Keratinocyte (primary cell): ENCODE measurements at regions not wholly inside any gene's neighbourhood (a gene's known extent, or its start where the extent isn't known, plus 50 kb on each side); places are given as distances from the start of the nearest gene placed in this dataset.

Experiments used
- DNase-seq: peaks from one replicate; pipeline ENCODE4 v3.0.0-alpha.2; 2011; ENCODE audit warnings: low read depth, missing footprints, low spot score
- FAIRE-seq: peaks from 2 replicates; lab custom pipeline; 2011; peaks lifted over from hg19 to GRCh38; lab: Jason Lieb, UNC
- H2AFZ ChIP-seq: 2 replicates; pipeline ENCODE4 v1.6.0; 2012; ENCODE audit warnings: low read length, control low read depth, inconsistent platforms; ENCODE audit not compliant: control insufficient read depth
- H3K27ac ChIP-seq: 2 replicates; pipeline ENCODE4 v1.5.1; 2011; ENCODE audit warnings: low read length; ENCODE audit not compliant: control insufficient read depth, insufficient read depth
- H3K27me3 ChIP-seq: 3 replicates; pipeline ENCODE4 v1.6.0; 2011; ENCODE audit warnings: low read length; ENCODE audit not compliant: control insufficient read depth, insufficient read depth; ENCODE audit errors: extremely low read depth
- H3K36me3 ChIP-seq, 2 experiments: 2 replicates in 1 of 2; 3 replicates in 1 of 2; pipeline ENCODE4 v1.5.1; 2011; ENCODE audit warnings: low read length in 2 of 2, mild to moderate bottlenecking in 1 of 2; ENCODE audit not compliant: control insufficient read depth in 2 of 2, insufficient read depth in 2 of 2; ENCODE audit errors: extremely low read depth in 1 of 2
- H3K4me1 ChIP-seq: 3 replicates; pipeline ENCODE4 v1.5.1; 2011; ENCODE audit warnings: low read length; ENCODE audit not compliant: control insufficient read depth, insufficient read depth; ENCODE audit errors: extremely low read depth
- H3K4me2 ChIP-seq: 3 replicates; pipeline ENCODE4 v1.6.0; 2011; ENCODE audit warnings: low read depth, low read length; ENCODE audit not compliant: control insufficient read depth, insufficient read depth; ENCODE audit errors: extremely low read depth
- H3K4me3 ChIP-seq, 3 experiments: fragments of 200-600 bp in 1 of 3; sonication (generic) in 1 of 3; 2 replicates in 2 of 3; 3 replicates in 1 of 3; pipeline ENCODE4 v1.5.1; 2011 to 2016; ENCODE audit warnings: low read length in 3 of 3, mild to moderate bottlenecking in 3 of 3, control low read depth in 2 of 3, inconsistent platforms in 1 of 3, low read depth in 1 of 3, mixed read lengths in 1 of 3, mixed run types in 1 of 3, moderate library complexity in 1 of 3; ENCODE audit not compliant: control insufficient read depth in 2 of 3, insufficient read depth in 2 of 3; ENCODE audit errors: extremely low read depth in 1 of 3
- H3K79me2 ChIP-seq: 2 replicates; pipeline ENCODE4 v1.6.0; 2012; ENCODE audit warnings: low read length; ENCODE audit not compliant: control insufficient read depth, insufficient read depth
- H3K9ac ChIP-seq: 3 replicates; pipeline ENCODE4 v1.6.0; 2011; ENCODE audit warnings: low read length; ENCODE audit not compliant: control insufficient read depth, insufficient read depth; ENCODE audit errors: extremely low read depth
- H3K9me1 ChIP-seq: 3 replicates; pipeline ENCODE4 v1.6.0; 2011; ENCODE audit warnings: low read length; ENCODE audit not compliant: control insufficient read depth, insufficient read depth; ENCODE audit errors: extremely low read depth
- H3K9me3 ChIP-seq: 2 replicates; pipeline ENCODE4 v1.5.1; 2012; ENCODE audit warnings: low read depth, low read length; ENCODE audit not compliant: control insufficient read depth
- H4K20me1 ChIP-seq: 3 replicates; pipeline ENCODE4 v1.6.0; 2011; ENCODE audit warnings: low read length; ENCODE audit not compliant: control insufficient read depth, insufficient read depth; ENCODE audit errors: extremely low read depth
- CTCF ChIP-seq, 3 experiments: IDR thresholded peaks in 1 of 3; conservative IDR thresholded peaks in 1 of 3; optimal IDR thresholded peaks in 1 of 3; 2 replicates in 2 of 3; 3 replicates in 1 of 3; pipeline versions ENCODE3 to v1.5.1; 2011; ENCODE audit warnings: low read length in 3 of 3, mild to moderate bottlenecking in 3 of 3, moderate library complexity in 2 of 3, control low read depth in 1 of 3, inconsistent platforms in 1 of 3; ENCODE audit not compliant: insufficient read depth in 2 of 3; ENCODE audit errors: extremely low read depth in 1 of 3
- EZH2 ChIP-seq: IDR thresholded peaks from one replicate; pipeline ENCODE4 v1.6.1; 2012; ENCODE audit warnings: inconsistent platforms, mild to moderate bottlenecking, low read length, moderate library complexity
- dilution Hi-C: fragments of 300-500 bp; cut with MboI; formaldehyde crosslinking; loops from one replicate; pipeline ENCODE4 v1.7.0; 2020; ENCODE audit warnings: low sequenced_read_pairs; ENCODE audit not compliant: extremely low pct_ligation_motif_present

DNA sequence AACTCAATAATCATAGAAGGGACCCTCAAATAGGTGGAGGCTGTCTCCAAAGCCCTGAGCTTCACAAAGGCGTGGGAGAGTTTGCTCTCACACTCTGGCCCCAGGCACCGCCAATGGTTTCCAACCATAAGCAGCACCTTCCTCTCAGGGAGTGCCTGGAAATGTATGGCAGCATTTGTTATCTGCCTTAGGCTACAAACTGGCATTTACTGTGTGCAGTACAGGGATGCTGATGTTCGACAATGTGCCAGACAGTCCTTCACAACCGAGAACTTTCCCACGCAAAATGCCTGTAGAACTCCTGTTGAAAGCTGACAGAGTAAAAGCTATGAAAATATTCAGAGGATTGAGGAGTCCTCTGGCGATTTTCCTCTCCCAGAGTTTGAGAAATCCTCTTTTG is 55.7 kb upstream of the CDKN2AIP start:
- Histone ChIP-seq H3K79me2 (no peaks in the 10 kb centered on the region), H3K9ac (no peak overlapping the region), H3K27ac (no peak overlapping the region), H4K20me1 (no peaks in the 10 kb centered on the region), H2AFZ (no peak overlapping the region), H3K9me1 (no peaks in the 10 kb centered on the region), H3K4me3 (no peak overlapping the region), H3K4me1 (peaks cover 5% of the 10 kb centered on the region), H3K9me3 (peaks cover 12% of the 10 kb centered on the region), H3K36me3 (no peaks in the 10 kb centered on the region), H3K27me3 (peaks cover 4% of the 10 kb centered on the region), H3K4me2 (no peak overlapping the region)
- no peak for DNase-seq
- dilution Hi-C loops: no loop called here
- TF ChIP-seq CTCF (optimal IDR thresholded peaks at IDR 0.05 in 1 of 3, IDR thresholded peaks at IDR 0.05 in 1 of 3, conservative IDR thresholded peaks at IDR 0.05 in 1 of 3; ENCODE audit: extremely low read depth in 1 of 3, insufficient read depth in 2 of 3, low read length in 3 of 3): no peak
- TF ChIP-seq EZH2: no peak
- no peak for FAIRE-seq

- peak; percentile 46 for FAIRE-seq
- dilution Hi-C loops: no loop called here
- H3K27me3 ChIP-seq: peaks cover 4% of the 10 kb centered on the region
These were observed 54.1 kb upstream of the CDKN2AIP start for GRCh38 chr4:183390374-183390773.

More at GRCh38 chr4:183390374-183390773, 54.1 kb upstream of the CDKN2AIP start:
- DNase-seq: no peak
- peaks cover 5% of the 10 kb centered on the region for H3K4me1 ChIP-seq
- TF ChIP-seq EZH2 (no peak), CTCF (optimal IDR thresholded peaks at IDR 0.05 in 1 of 3, IDR thresholded peaks at IDR 0.05 in 1 of 3, conservative IDR thresholded peaks at IDR 0.05 in 1 of 3; ENCODE audit: extremely low read depth in 1 of 3, insufficient read depth in 2 of 3, low read length in 3 of 3) (no peak)
- no peaks in the 10 kb centered on the region for H4K20me1 ChIP-seq
- H3K9me1 ChIP-seq: no peaks in the 10 kb centered on the region
- no peak overlapping the region for H3K9ac ChIP-seq
- H3K79me2 ChIP-seq: no peaks in the 10 kb centered on the region
- H3K4me3 ChIP-seq: no peak overlapping the region
- H3K9me3 ChIP-seq: no peaks in the 10 kb centered on the region
- H3K27ac ChIP-seq: no peak overlapping the region
- no peak overlapping the region for H3K4me2 ChIP-seq
- H2AFZ ChIP-seq: no peak overlapping the region
- no peaks in the 10 kb centered on the region for H3K36me3 ChIP-seq
